B cell (primary cell): ENCODE measurements at regions not wholly inside any gene's neighbourhood (a gene's known extent, or its start where the extent isn't known, plus 50 kb on each side); places are given as distances from the start of the nearest gene placed in this dataset.

Source experiments
- ATAC-seq: fragments of 200-7000 bp; cut with Tn5 transposase; one replicate; pipeline ENCODE4 v1.10.0; 2021; ENCODE audit warnings: low read depth, mild to moderate bottlenecking, moderate number of reproducible peaks, moderate library complexity
- CTCF ChIA-PET: fragments of 350-600 bp; sonication (Branson Sonifier 250); formaldehyde crosslinking; loops from one replicate; lab custom pipeline; 2021; ENCODE audit warnings: antibody characterized with exemption, inconsistent platforms; lab: Charles Lee
- POLR2A ChIA-PET: fragments of 350-600 bp; sonication (Branson Sonifier 250); formaldehyde crosslinking; loops from one replicate; lab custom pipeline; 2021; ENCODE audit warnings: antibody characterized with exemption; lab: Charles Lee
- DNase-seq: peaks from one replicate; pipeline ENCODE4 v3.0.0; 2013
- H2AFZ ChIP-seq: 2 replicates; pipeline ENCODE4 v1.6.1; 2012; ENCODE audit warnings: mild to moderate bottlenecking, low read depth, low read length; ENCODE audit not compliant: insufficient read depth, poor library complexity, severe bottlenecking
- H3K27ac ChIP-seq, 2 donors: 1 replicate in 1 of 2; 2 replicates in 1 of 2; pipeline ENCODE4 v1.5.1; 2012 to 2013; ENCODE audit warnings: low read length in 2 of 2, mild to moderate bottlenecking in 2 of 2, moderate library complexity in 1 of 2
- H3K27me3 ChIP-seq, 4 experiments: fragments of 200-600 bp in 1 of 4; sonication (generic) in 1 of 4; replicated peaks in 1 of 4; 1 replicate in 2 of 4; 2 replicates in 2 of 4; pipeline versions ENCODE4 v1.6.1 to v1.7.0; 2013 to 2016; ENCODE audit warnings: low read length in 3 of 4, mild to moderate bottlenecking in 2 of 4, mixed read lengths in 1 of 4, moderate library complexity in 1 of 4; ENCODE audit not compliant: insufficient read depth in 4 of 4, control insufficient read depth in 3 of 4; ENCODE audit errors: control extremely low read depth in 1 of 4
- H3K36me3 ChIP-seq, 2 experiments: replicated peaks in 1 of 2; 1 replicate in 1 of 2; 2 replicates in 1 of 2; pipeline versions ENCODE4 v1.6.1 to v1.7.1; 2013; ENCODE audit warnings: low read length in 1 of 2; ENCODE audit not compliant: insufficient read depth in 2 of 2, control insufficient read depth in 1 of 2; ENCODE audit errors: control extremely low read depth in 1 of 2, extremely low read depth in 1 of 2
- H3K4me1 ChIP-seq, 2 donors: fragments of 200-600 bp in 1 of 2; sonication (generic) in 1 of 2; 1 replicate in 1 of 2; 2 replicates in 1 of 2; pipeline versions ENCODE4 v1.5.1 to v1.6.1; 2013 to 2017; ENCODE audit warnings: low read length in 2 of 2; ENCODE audit not compliant: control insufficient read depth in 2 of 2, insufficient read depth in 2 of 2
- H3K4me2 ChIP-seq: replicated peaks from 2 replicates; pipeline ENCODE3; 2012; ENCODE audit warnings: mild to moderate bottlenecking, low read depth, low read length; ENCODE audit not compliant: poor library complexity, severe bottlenecking
- H3K4me3 ChIP-seq, 5 experiments: fragments of 200-600 bp in 1 of 5; sonication (generic) in 1 of 5; 1 replicate in 3 of 5; 2 replicates in 2 of 5; pipeline versions ENCODE4 v1.5.1 to v1.7.0; 2011 to 2016; ENCODE audit warnings: low read length in 4 of 5, mild to moderate bottlenecking in 4 of 5, low read depth in 2 of 5, control low read depth in 1 of 5, moderate library complexity in 1 of 5; ENCODE audit not compliant: insufficient read depth in 1 of 5; ENCODE audit errors: control extremely low read depth in 1 of 5, extremely low read depth in 1 of 5
- H3K79me2 ChIP-seq: fragments of 200-600 bp; sonication (generic); one replicate; pipeline ENCODE4 v1.6.0; 2016; ENCODE audit warnings: low read length; ENCODE audit not compliant: control insufficient read depth, insufficient read depth
- H3K9ac ChIP-seq: fragments of 200-600 bp; sonication (generic); 2 replicates; pipeline ENCODE4 v1.6.1; 2017; ENCODE audit warnings: mild to moderate bottlenecking, low read length, moderate library complexity
- H3K9me3 ChIP-seq, 3 donors: one replicate each; pipeline versions ENCODE4 v1.6.1 to v1.7.1; 2013; ENCODE audit warnings: low read length in 2 of 3; ENCODE audit not compliant: control insufficient read depth in 2 of 3, insufficient read depth in 1 of 3; ENCODE audit errors: control extremely low read depth in 1 of 3
- H4K20me1 ChIP-seq: 2 replicates; pipeline ENCODE4 v1.6.0; 2012; ENCODE audit warnings: mild to moderate bottlenecking, low read length; ENCODE audit not compliant: insufficient read depth, control insufficient read depth, poor library complexity, severe bottlenecking
- H3K27ac Mint-ChIP-seq: one replicate; pipeline ENCODE4 v1.8.0; 2021; ENCODE audit warnings: mixed read lengths
- H3K27me3 Mint-ChIP-seq: one replicate; pipeline ENCODE4 v1.8.0; 2021; ENCODE audit warnings: mixed read lengths
- H3K4me1 Mint-ChIP-seq: one replicate; pipeline ENCODE4 v1.8.0; 2021; ENCODE audit warnings: mixed read lengths
- H3K4me3 Mint-ChIP-seq: one replicate; pipeline ENCODE4 v1.8.0; 2021; ENCODE audit warnings: mixed read lengths
- H3K9me3 Mint-ChIP-seq: one replicate; pipeline ENCODE4 v1.8.0; 2022; ENCODE audit warnings: mixed read lengths; ENCODE audit not compliant: insufficient read depth
- EZH2 ChIP-seq: IDR thresholded peaks from 2 replicates; pipeline ENCODE4 v1.6.1; 2012; ENCODE audit warnings: borderline replicate concordance, low read depth, mild to moderate bottlenecking, moderate library complexity, low read length; ENCODE audit not compliant: insufficient read depth, poor library complexity, severe bottlenecking
- WGBS: methylation state at CpG from one replicate; pipeline ENCODE4 v1.1.5; 2013; ENCODE audit warnings: missing lambda C conversion rate; ENCODE audit not compliant: insufficient coverage; 5-methylcytosine and 5-hydroxymethylcytosine counted together
- intact Hi-C: fragments of 100-400 bp; cut with micrococcal nuclease; formaldehyde crosslinking; loops from one replicate; pipeline ENCODE4 v1.10.0; 2022
- TF ChIP-seq, protein P1 (sequence below): fragments of 200-600 bp; IDR thresholded peaks from one replicate; pipeline ENCODE4 v1.8.0; 2022; ENCODE audit warnings: antibody characterized with exemption, mild to moderate bottlenecking

DNA sequence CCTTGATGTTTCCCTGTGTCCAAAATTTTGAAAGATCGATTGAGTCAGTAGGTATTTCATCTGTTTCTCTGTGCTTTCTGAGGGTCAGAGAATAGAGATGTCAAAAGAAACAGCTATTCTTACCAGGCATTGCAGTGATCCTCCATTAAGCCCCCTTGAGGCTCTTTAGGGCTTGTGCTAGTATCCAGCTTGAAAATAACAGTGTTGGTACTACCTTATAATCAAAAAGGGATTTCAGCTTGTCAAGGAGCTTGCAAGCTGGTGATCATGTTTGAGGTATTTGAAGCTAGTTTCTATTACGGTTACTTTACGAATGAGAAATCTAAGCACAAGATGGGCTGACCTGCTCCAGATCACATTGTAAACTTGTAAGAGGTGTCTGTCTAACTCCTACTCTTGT, 103.4 kb downstream of the EDEM1 start:
- TF ChIP-seq EZH2, result no peak
- TF ChIP-seq, protein P1, sequence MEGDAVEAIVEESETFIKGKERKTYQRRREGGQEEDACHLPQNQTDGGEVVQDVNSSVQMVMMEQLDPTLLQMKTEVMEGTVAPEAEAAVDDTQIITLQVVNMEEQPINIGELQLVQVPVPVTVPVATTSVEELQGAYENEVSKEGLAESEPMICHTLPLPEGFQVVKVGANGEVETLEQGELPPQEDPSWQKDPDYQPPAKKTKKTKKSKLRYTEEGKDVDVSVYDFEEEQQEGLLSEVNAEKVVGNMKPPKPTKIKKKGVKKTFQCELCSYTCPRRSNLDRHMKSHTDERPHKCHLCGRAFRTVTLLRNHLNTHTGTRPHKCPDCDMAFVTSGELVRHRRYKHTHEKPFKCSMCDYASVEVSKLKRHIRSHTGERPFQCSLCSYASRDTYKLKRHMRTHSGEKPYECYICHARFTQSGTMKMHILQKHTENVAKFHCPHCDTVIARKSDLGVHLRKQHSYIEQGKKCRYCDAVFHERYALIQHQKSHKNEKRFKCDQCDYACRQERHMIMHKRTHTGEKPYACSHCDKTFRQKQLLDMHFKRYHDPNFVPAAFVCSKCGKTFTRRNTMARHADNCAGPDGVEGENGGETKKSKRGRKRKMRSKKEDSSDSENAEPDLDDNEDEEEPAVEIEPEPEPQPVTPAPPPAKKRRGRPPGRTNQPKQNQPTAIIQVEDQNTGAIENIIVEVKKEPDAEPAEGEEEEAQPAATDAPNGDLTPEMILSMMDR, result no peak
- intact Hi-C loops, result no loop called here
- H3K9me3 Mint-ChIP-seq, result no peaks in the 10 kb centered on the region
- Histone ChIP-seq H3K36me3 (no peaks in the 10 kb centered on the region), H4K20me1 (no peaks in the 10 kb centered on the region), H3K79me2 (no peaks in the 10 kb centered on the region), H3K27me3 (peaks cover 0 to 4% (median 0%) of the 10 kb centered on the region in 4 experiments), H3K9me3 (peaks cover 0 to 3% (median under 1%) of the 10 kb centered on the region in 3 donors), H3K4me2 (no peak overlapping the region), H2AFZ (no peak overlapping the region), H3K9ac (no peak overlapping the region), H3K4me3 (no peak overlapping the region), H3K4me1 (no peaks in the 10 kb centered on the region), H3K27ac (no peak overlapping the region)
- CTCF ChIA-PET, result interaction anchor here (0.6 kb wide), 1 partner anchor 580 kb away, joined by 5 read pairs; no protein-coding TSS in a partner anchor
- no peak overlapping the region for H3K4me3 Mint-ChIP-seq
- H3K27me3 Mint-ChIP-seq, result peaks cover 10% of the 10 kb centered on the region
- H3K27ac Mint-ChIP-seq, result no peak overlapping the region
- POLR2A ChIA-PET, result no interaction called here
- H3K4me1 Mint-ChIP-seq, result no peaks in the 10 kb centered on the region
- 100% methylated on average over 3 of the region's 3 CpGs for WGBS
- no peak for ATAC-seq
- no peak for DNase-seq

DNA sequence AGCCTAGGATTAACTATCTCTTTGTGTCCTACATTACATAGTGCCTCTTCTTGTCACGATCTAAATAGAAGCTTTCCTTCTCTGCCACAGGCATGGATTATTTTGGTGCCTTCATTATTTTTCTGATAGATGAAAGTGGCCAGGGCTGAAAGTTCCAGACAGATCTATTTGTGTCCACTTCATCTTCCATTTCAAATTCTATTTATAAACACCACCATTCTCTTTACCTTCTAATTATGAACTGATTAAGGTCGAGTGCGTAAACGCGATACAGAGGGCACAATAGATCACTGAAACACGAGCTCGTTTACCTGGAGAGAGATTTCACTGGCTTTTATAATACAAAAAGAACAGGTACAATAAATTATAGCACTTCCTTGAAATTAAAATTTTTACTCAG, 105.0 kb downstream of the EDEM1 start:
- H3K27ac ChIP-seq, result no peak overlapping the region
- H3K4me3 Mint-ChIP-seq, result no peak overlapping the region
- no peak overlapping the region for H3K4me3 ChIP-seq
- H3K27ac Mint-ChIP-seq, result no peak overlapping the region
- no peak overlapping the region for H3K9ac ChIP-seq
- no peaks in the 10 kb centered on the region for H4K20me1 ChIP-seq
- H3K27me3 ChIP-seq, result peaks cover 0 to 4% (median 0%) of the 10 kb centered on the region in 4 experiments
- no peaks in the 10 kb centered on the region for H3K4me1 ChIP-seq
- no peak overlapping the region for H2AFZ ChIP-seq
- TF ChIP-seq, protein P1, result no peak
- TF ChIP-seq EZH2, result no peak
- ATAC-seq, result no peak
- H3K4me1 Mint-ChIP-seq, result no peaks in the 10 kb centered on the region
- CTCF ChIA-PET, result interaction anchor here (1.2 kb wide), 1 partner anchor 171 kb away, joined by 3 read pairs; no protein-coding TSS in a partner anchor
- H3K36me3 ChIP-seq, result no peaks in the 10 kb centered on the region
- H3K9me3 ChIP-seq, result peaks cover 0 to 3% (median 1%) of the 10 kb centered on the region in 3 donors
- H3K79me2 ChIP-seq, result no peaks in the 10 kb centered on the region
- H3K9me3 Mint-ChIP-seq, result no peaks in the 10 kb centered on the region
- peaks cover 10% of the 10 kb centered on the region for H3K27me3 Mint-ChIP-seq
- no peak overlapping the region for H3K4me2 ChIP-seq
- intact Hi-C loops, result no loop called here
- no peak for DNase-seq
- POLR2A ChIA-PET, result no interaction called here
- no CpG with 5 or more reads among the region's 7 CpGs for WGBS
